ENCODE measurements at regions not wholly inside any gene's neighbourhood (a gene's known extent, or its start where the extent isn't known, plus 50 kb on each side); places are given as distances from the start of the nearest gene placed in this dataset.

DNA sequence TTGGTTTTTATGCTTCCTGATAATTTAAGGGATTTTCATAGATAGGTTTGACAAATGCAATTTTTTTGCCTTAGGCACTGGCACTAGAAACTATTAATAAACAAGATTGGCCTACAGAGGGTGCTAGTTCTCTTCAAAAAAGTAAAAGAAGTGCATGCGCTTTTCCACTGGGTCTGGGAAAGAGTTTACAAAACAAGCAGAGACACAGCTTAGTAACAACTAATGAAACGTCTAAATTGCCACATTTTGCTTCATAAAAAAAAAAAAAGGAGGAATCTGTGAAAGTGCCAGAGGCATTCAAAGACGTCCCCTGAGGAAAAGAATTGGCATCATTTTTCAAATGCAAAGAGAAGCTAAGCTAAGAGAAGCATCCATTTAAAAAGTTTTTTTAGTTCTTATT is 58.3 kb upstream of the EEA1 start:
- DNase-seq (ENCODE audit: low read depth): no peak
- H3K27me3 ChIP-seq (ENCODE audit: control insufficient read depth, insufficient read depth, low read length): no peaks in the 10 kb centered on the region
- no peak overlapping the region for H3K4me3 ChIP-seq (ENCODE audit: low read depth, low read length)
- TF ChIP-seq CTCF (IDR thresholded peaks at IDR 0.05; ENCODE audit: insufficient read depth, low read length, poor library complexity, severe bottlenecking): peak; percentile 45
- no peaks in the 10 kb centered on the region for H3K36me3 ChIP-seq (ENCODE audit: control insufficient read depth, insufficient read depth, low read length)

DNA sequence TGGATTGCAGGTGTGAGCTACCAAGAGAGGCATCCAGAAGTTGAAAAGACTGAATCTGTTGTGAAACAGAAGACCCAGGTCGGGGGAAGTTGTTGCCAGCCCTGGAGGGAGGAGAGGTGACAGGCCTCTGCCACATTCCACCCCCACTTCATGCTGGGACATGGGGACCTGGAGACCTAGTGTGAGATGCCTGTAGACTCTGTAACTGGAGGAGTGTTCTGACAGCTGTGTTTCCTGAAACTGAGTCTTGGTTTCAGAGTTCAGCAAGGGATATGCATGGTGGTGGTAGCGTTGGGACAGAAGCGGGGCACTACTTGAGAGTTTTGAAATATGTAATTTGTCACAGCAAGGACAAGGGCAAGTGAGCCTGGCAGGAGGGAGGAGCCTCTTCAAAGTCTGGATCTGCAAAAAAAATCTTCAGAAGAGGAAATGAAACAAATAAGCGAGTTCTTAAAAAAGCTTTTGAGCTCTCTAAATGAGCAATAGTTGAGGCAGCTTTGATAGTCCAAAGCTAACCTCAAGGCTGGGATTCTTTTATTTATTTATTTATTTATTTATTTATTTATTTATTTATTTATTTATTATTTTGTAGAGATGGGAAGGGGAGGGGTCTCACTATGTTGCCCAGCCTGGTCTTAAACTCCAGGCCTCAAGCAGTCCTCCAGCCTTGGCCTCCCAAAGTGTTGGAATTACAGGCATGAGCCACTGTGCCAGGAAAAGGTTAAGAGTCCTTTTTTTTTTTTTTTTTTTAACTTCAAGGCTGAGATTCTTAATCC is 58.9 kb upstream of the EEA1 start:
- no peak for TF ChIP-seq CTCF (IDR thresholded peaks at IDR 0.05; ENCODE audit: insufficient read depth, low read length, poor library complexity, severe bottlenecking)
- H3K36me3 ChIP-seq (ENCODE audit: control insufficient read depth, insufficient read depth, low read length): no peaks in the 10 kb centered on the region

DNA sequence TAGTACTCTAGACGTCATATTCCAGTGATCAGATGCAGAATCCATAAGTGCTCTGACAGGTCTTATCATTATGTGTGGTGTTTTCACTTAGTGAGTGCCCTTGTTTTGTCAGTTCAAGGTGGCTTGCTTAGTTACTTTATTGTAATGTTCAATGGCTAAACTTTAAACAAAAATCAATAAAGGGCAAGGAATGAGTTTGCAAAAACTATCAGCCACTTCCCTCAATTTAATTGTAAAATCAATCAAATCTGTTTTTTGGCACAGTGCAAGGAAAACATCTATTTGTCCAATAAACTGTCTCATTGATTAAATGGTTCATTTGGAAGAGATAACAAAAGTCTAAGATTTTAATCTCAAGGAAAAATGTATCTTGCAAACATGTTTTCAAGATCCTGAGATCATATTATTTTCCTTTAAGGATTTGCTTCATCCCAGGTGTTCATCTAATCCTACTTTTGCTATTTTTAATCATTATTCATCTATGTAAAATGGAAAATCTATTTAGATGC is 59.6 kb upstream of the EEA1 start:
- no peaks in the 10 kb centered on the region for H3K27me3 ChIP-seq (ENCODE audit: control insufficient read depth, insufficient read depth, low read length)
- no peak for TF ChIP-seq CTCF (IDR thresholded peaks at IDR 0.05; ENCODE audit: insufficient read depth, low read length, poor library complexity, severe bottlenecking)

More for the DNA sequence above, 58.9 kb upstream of the EEA1 start:
- DNase-seq (ENCODE audit: low read depth): no peak
- Histone ChIP-seq H3K27me3 (ENCODE audit: control insufficient read depth, insufficient read depth, low read length) (no peaks in the 10 kb centered on the region), H3K4me3 (ENCODE audit: low read depth, low read length) (no peak overlapping the region)

GRCh38 chr12:92989715-92990484 is 60.8 kb upstream of the EEA1 start:
- H3K36me3 ChIP-seq (ENCODE audit: control insufficient read depth, insufficient read depth, low read length): no peaks in the 10 kb centered on the region
- DNase-seq (ENCODE audit: low read depth): no peak
- TF ChIP-seq CTCF (IDR thresholded peaks at IDR 0.05; ENCODE audit: insufficient read depth, low read length, poor library complexity, severe bottlenecking): no peak
- H3K4me3 ChIP-seq (ENCODE audit: low read depth, low read length): no peak overlapping the region
- no peaks in the 10 kb centered on the region for H3K27me3 ChIP-seq (ENCODE audit: control insufficient read depth, insufficient read depth, low read length)

More for the DNA sequence above, 59.6 kb upstream of the EEA1 start:
- Histone ChIP-seq H3K36me3 (ENCODE audit: control insufficient read depth, insufficient read depth, low read length) (no peaks in the 10 kb centered on the region), H3K4me3 (ENCODE audit: low read depth, low read length) (no peak overlapping the region)
- no peak for DNase-seq (ENCODE audit: low read depth)

GRCh38 chr12:92991134-92991533 is 62.0 kb upstream of the EEA1 start:
- DNase-seq (ENCODE audit: low read depth): no peak
- Histone ChIP-seq H3K36me3 (ENCODE audit: control insufficient read depth, insufficient read depth, low read length) (no peaks in the 10 kb centered on the region), H3K27me3 (ENCODE audit: control insufficient read depth, insufficient read depth, low read length) (no peaks in the 10 kb centered on the region), H3K4me3 (ENCODE audit: low read depth, low read length) (no peak overlapping the region)
- TF ChIP-seq CTCF (IDR thresholded peaks at IDR 0.05; ENCODE audit: insufficient read depth, low read length, poor library complexity, severe bottlenecking): no peak

Measured in kidney epithelial cell (primary cell).